Small intestine (tissue), 7 donors: ENCODE measurements at regions not wholly inside any gene's neighbourhood (a gene's known extent, or its start where the extent isn't known, plus 50 kb on each side); places are given as distances from the start of the nearest gene placed in this dataset.
"Not testable (repeated sequence)": the region's sequence is repeated elsewhere in the genome, so short reads cannot be mapped to it uniquely, and the experiment has no call there.

Source experiments
- DNase-seq, 2 donors: peaks; one replicate each; pipeline versions ENCODE4 v3.0.0 to v3.0.0-alpha.2; 2013
- FAIRE-seq: peaks from 2 replicates; lab custom pipeline; 2012; peaks lifted over from hg19 to GRCh38; lab: Jason Lieb, UNC
- H3K27ac ChIP-seq, 3 donors: one replicate each; pipeline ENCODE4 v1.5.1; 2013; ENCODE audit warnings: low read length in 2 of 3, mild to moderate bottlenecking in 2 of 3, control low read depth in 1 of 3, inconsistent platforms in 1 of 3, low read depth in 1 of 3, moderate library complexity in 1 of 3
- H3K27me3 ChIP-seq, 3 donors: one replicate each; pipeline ENCODE4 v1.6.1; 2013; ENCODE audit warnings: low read length in 3 of 3, inconsistent platforms in 1 of 3; ENCODE audit not compliant: control insufficient read depth in 3 of 3, insufficient read depth in 3 of 3
- H3K36me3 ChIP-seq, 3 donors: one replicate each; pipeline ENCODE4 v1.6.1; 2013; ENCODE audit warnings: low read length in 3 of 3, inconsistent platforms in 1 of 3, low read depth in 1 of 3, mild to moderate bottlenecking in 1 of 3, moderate library complexity in 1 of 3; ENCODE audit not compliant: control insufficient read depth in 3 of 3, insufficient read depth in 2 of 3
- H3K4me1 ChIP-seq, 3 donors: one replicate each; pipeline ENCODE4 v1.6.1; 2013; ENCODE audit warnings: low read length in 2 of 3, inconsistent platforms in 1 of 3, low read depth in 1 of 3, mild to moderate bottlenecking in 1 of 3, moderate library complexity in 1 of 3; ENCODE audit not compliant: control insufficient read depth in 3 of 3, insufficient read depth in 2 of 3
- H3K4me3 ChIP-seq, 3 donors: one replicate each; pipeline ENCODE4 v1.5.1; 2013; ENCODE audit warnings: low read length in 3 of 3, control low read depth in 1 of 3, inconsistent platforms in 1 of 3, low read depth in 1 of 3, mild to moderate bottlenecking in 1 of 3, moderate library complexity in 1 of 3
- H3K9me3 ChIP-seq, 2 donors: one replicate each; pipeline ENCODE4 v1.6.1; 2013; ENCODE audit warnings: low read depth in 1 of 2, low read length in 1 of 2; ENCODE audit not compliant: control insufficient read depth in 2 of 2, insufficient read depth in 1 of 2
- WGBS, 3 donors: extraction: QIAGEN DNeasy Blood & Tissue Kit; methylation state at CpG; one replicate each; pipeline ENCODE4 v1.1.7; 2013; 5-methylcytosine and 5-hydroxymethylcytosine counted together
- donor health status: healthy with polysubstance abuse.
- donor health status: control.
- donor health status: control.
- donor health status: Bipolar disorder and iron deficiency.
- donor health status: healthy.

GRCh38 chr15:55106155-55106554, 90.6 kb downstream of the RSL24D1 start:
- no peaks in the 10 kb centered on the region for H3K4me1 ChIP-seq
- no peaks in the 10 kb centered on the region for H3K27me3 ChIP-seq
- no peak overlapping the region for H3K4me3 ChIP-seq
- 75 to 79% (median 76%) methylated on average over 3 of the region's 3 CpGs for WGBS, 3 donors
- no peak for DNase-seq
- no peaks in the 10 kb centered on the region for H3K36me3 ChIP-seq
- H3K27ac ChIP-seq, result no peak overlapping the region
- FAIRE-seq, result no peak
- no peaks in the 10 kb centered on the region for H3K9me3 ChIP-seq

GRCh38 chr15:55094136-55094535, 102.6 kb downstream of the RSL24D1 start:
- Histone ChIP-seq H3K4me1 (no peaks in the 10 kb centered on the region), H3K36me3 (no peaks in the 10 kb centered on the region), H3K27me3 (no peaks in the 10 kb centered on the region), H3K4me3 (no peak overlapping the region), H3K9me3 (no peaks in the 10 kb centered on the region), H3K27ac (no peak overlapping the region)
- DNase-seq (no peak), FAIRE-seq (no peak)
- 73 to 85% (median 82%) methylated on average over 2 of the region's 2 CpGs for whole genome bisulfite sequencing, 3 donors

GRCh38 chr15:55088207-55088606, 108.5 kb downstream of the RSL24D1 start:
- DNase-seq, result no peak
- no peaks in the 10 kb centered on the region for H3K9me3 ChIP-seq
- no peaks in the 10 kb centered on the region for H3K36me3 ChIP-seq
- H3K4me3 ChIP-seq, result no peak overlapping the region
- H3K27ac ChIP-seq, result no peak overlapping the region
- no peak for FAIRE-seq
- H3K4me1 ChIP-seq, result no peaks in the 10 kb centered on the region
- H3K27me3 ChIP-seq, result no peaks in the 10 kb centered on the region

- Histone ChIP-seq H3K4me1 (no peaks in the 10 kb centered on the region), H3K9me3 (no peaks in the 10 kb centered on the region), H3K36me3 (no peaks in the 10 kb centered on the region), H3K4me3 (no peak overlapping the region), H3K27me3 (no peaks in the 10 kb centered on the region), H3K27ac (no peak overlapping the region)
- FAIRE-seq, result no peak
- WGBS, 3 donors, result 57 to 69% (median 59%) methylated on average over 3 of the region's 3 CpGs
- DNase-seq, result no peak
These were observed 112.1 kb downstream of the RSL24D1 start for GRCh38 chr15:55084673-55085072.

GRCh38 chr15:55084216-55084615, 112.5 kb downstream of the RSL24D1 start:
- H3K27me3 ChIP-seq, result no peaks in the 10 kb centered on the region
- H3K4me1 ChIP-seq, result no peaks in the 10 kb centered on the region
- H3K4me3 ChIP-seq, result no peak overlapping the region
- WGBS, 3 donors, result 72 to 83% (median 75%) methylated on average over 3 of the region's 3 CpGs
- H3K27ac ChIP-seq, result no peak overlapping the region
- no peak for DNase-seq
- FAIRE-seq, result no peak
- H3K36me3 ChIP-seq, result no peaks in the 10 kb centered on the region
- H3K9me3 ChIP-seq, result no peaks in the 10 kb centered on the region

- not testable (repeated sequence) for H3K4me3 ChIP-seq, H3K36me3 ChIP-seq, DNase-seq, H3K9me3 ChIP-seq, FAIRE-seq, H3K27me3 ChIP-seq, H3K4me1 ChIP-seq, H3K27ac ChIP-seq
- WGBS, 3 donors, result 89 to 94% (median 89%) methylated on average over 1 of the region's 1 CpG
These were observed 119.7 kb downstream of the RSL24D1 start for GRCh38 chr15:55077052-55077451.

- Histone ChIP-seq H3K27ac (no peak overlapping the region), H3K4me1 (no peaks in the 10 kb centered on the region), H3K36me3 (no peaks in the 10 kb centered on the region), H3K27me3 (no peaks in the 10 kb centered on the region), H3K9me3 (no peaks in the 10 kb centered on the region), H3K4me3 (no peak overlapping the region)
- WGBS, 3 donors, result 87 to 89% (median 88%) methylated on average over 6 of the region's 6 CpGs
- FAIRE-seq (no peak), DNase-seq (no peak)
These were observed 122.3 kb downstream of the RSL24D1 start for GRCh38 chr15:55074431-55074830.

- not testable (repeated sequence) for FAIRE-seq, H3K4me1 ChIP-seq, H3K9me3 ChIP-seq, H3K36me3 ChIP-seq, DNase-seq, H3K27ac ChIP-seq, H3K4me3 ChIP-seq, H3K27me3 ChIP-seq
- 90 to 95% (median 94%) methylated on average over 18 to 20 of the region's 20 CpGs for WGBS, 3 donors
These were observed 132.8 kb downstream of the RSL24D1 start for GRCh38 chr15:55063970-55064369.

- no peak for DNase-seq
- Histone ChIP-seq H3K27me3 (no peaks in the 10 kb centered on the region), H3K27ac (no peak overlapping the region), H3K36me3 (no peaks in the 10 kb centered on the region), H3K4me3 (no peak overlapping the region), H3K9me3 (no peaks in the 10 kb centered on the region), H3K4me1 (no peaks in the 10 kb centered on the region)
- 81 to 86% (median 82%) methylated on average over 2 of the region's 2 CpGs for WGBS, 3 donors
- no peak for FAIRE-seq
These were observed 135.9 kb downstream of the RSL24D1 start for GRCh38 chr15:55060836-55061235.
